HG03045 (cell line): ENCODE measurements at regions not wholly inside any gene's neighbourhood (a gene's known extent, or its start where the extent isn't known, plus 50 kb on each side); places are given as distances from the start of the nearest gene placed in this dataset.
"Not testable (repeated sequence)": the region's sequence is repeated elsewhere in the genome, so short reads cannot be mapped to it uniquely, and the experiment has no call there.

Experiments used
- ATAC-seq: cut with Tn5 transposase; IDR thresholded peaks from one replicate; pipeline ENCODE4 v1.9.1; 2021; ENCODE audit warnings: mild to moderate bottlenecking, moderate library complexity; ENCODE audit not compliant: unreplicated experiment

- no peak for ATAC-seq
Observed at GRCh38 chr4:32831104-32831503, 2110.9 kb downstream of the PCDH7 start.

GRCh38 chr4:32840461-32841189, 2120.5 kb downstream of the PCDH7 start:
- no peak for ATAC-seq

- no peak for ATAC-seq
Observed at GRCh38 chr4:32841217-32841616, 2121.0 kb downstream of the PCDH7 start.

GRCh38 chr4:32847461-32847860, 2127.3 kb downstream of the PCDH7 start:
- no peak for ATAC-seq

- no peak for ATAC-seq
Observed at GRCh38 chr4:32855622-32856021, 2135.5 kb downstream of the PCDH7 start.

GRCh38 chr4:32858361-32858760, 2138.2 kb downstream of the PCDH7 start:
- ATAC-seq = no peak

GRCh38 chr4:32858971-32859370, 2138.8 kb downstream of the PCDH7 start:
- no peak for ATAC-seq

- ATAC-seq = no peak
Observed at GRCh38 chr4:32864713-32865351, 2144.7 kb downstream of the PCDH7 start.

GRCh38 chr4:32876546-32876945, 2156.4 kb downstream of the PCDH7 start:
- no peak for ATAC-seq

GRCh38 chr4:32879913-32880312, 2159.7 kb downstream of the PCDH7 start:
- no peak for ATAC-seq

GRCh38 chr4:32884198-32884597, 2164.0 kb downstream of the PCDH7 start:
- ATAC-seq = no peak

- no peak for ATAC-seq
Observed at GRCh38 chr4:32890398-32890797, 2170.2 kb downstream of the PCDH7 start.

- no peak for ATAC-seq
Observed at GRCh38 chr4:32909053-32909452, 2188.9 kb downstream of the PCDH7 start.

- ATAC-seq = no peak
Observed at GRCh38 chr4:32909736-32910135, 2189.6 kb downstream of the PCDH7 start.

- no peak for ATAC-seq
Observed at GRCh38 chr4:32917586-32917985, 2197.4 kb downstream of the PCDH7 start.

GRCh38 chr4:32929796-32930699, 2209.9 kb downstream of the PCDH7 start:
- ATAC-seq = no peak

GRCh38 chr4:32930700-32931099, 2210.5 kb downstream of the PCDH7 start:
- ATAC-seq = no peak

GRCh38 chr4:32931475-32931874, 2211.3 kb downstream of the PCDH7 start:
- no peak for ATAC-seq

GRCh38 chr4:32932156-32932555, 2212.0 kb downstream of the PCDH7 start:
- ATAC-seq = no peak

GRCh38 chr4:32939222-32939621, 2219.1 kb downstream of the PCDH7 start:
- ATAC-seq = not testable (repeated sequence)

- no peak for ATAC-seq
Observed at GRCh38 chr4:32950866-32951265, 2230.7 kb downstream of the PCDH7 start.

GRCh38 chr4:32958586-32958985, 2238.4 kb downstream of the PCDH7 start:
- ATAC-seq = no peak
